H1 (cell line): ENCODE measurements at regions not wholly inside any gene's neighbourhood (a gene's known extent, or its start where the extent isn't known, plus 50 kb on each side); places are given as distances from the start of the nearest gene placed in this dataset.
A peak's percentile ranks its signal among the peaks of the same experiment; 100 is the strongest.

ENCODE experiments used
- CTCF ChIA-PET: fragments of 300-600 bp; sonication (Branson Sonifier 250); formaldehyde crosslinking; loops from one replicate; lab custom pipeline; 2021; ENCODE audit not compliant: partially characterized antibody; lab: Charles Lee
- POLR2A ChIA-PET: fragments of 300-600 bp; sonication (Branson Sonifier 250); formaldehyde crosslinking; loops from one replicate; lab custom pipeline; 2021; ENCODE audit warnings: inconsistent platforms; ENCODE audit not compliant: partially characterized antibody; lab: Charles Lee
- DNase-seq, 2 experiments: peaks; one replicate each; pipeline versions ENCODE4 v3.0.0 to v3.0.0-alpha.2; 2010 to 2022; ENCODE audit warnings: low spot score in 2 of 2, low read depth in 1 of 2, mixed read lengths in 1 of 2
- FAIRE-seq: peaks from 2 replicates; lab custom pipeline; 2011; peaks lifted over from hg19 to GRCh38; lab: Jason Lieb, UNC
- H2AFZ ChIP-seq: 2 replicates; pipeline ENCODE4 v1.8.1; 2012; ENCODE audit warnings: low read length, inconsistent platforms
- H2AK5ac ChIP-seq: 2 replicates; pipeline ENCODE4 v1.6.1; 2013; ENCODE audit warnings: low read depth, low read length
- H2BK120ac ChIP-seq: replicated peaks from 2 replicates; pipeline ENCODE3; 2013; ENCODE audit warnings: low read depth, low read length, inconsistent platforms
- H2BK12ac ChIP-seq: 2 replicates; pipeline ENCODE4 v1.6.1; 2013; ENCODE audit warnings: low read depth, low read length
- H2BK15ac ChIP-seq: 2 replicates; pipeline ENCODE4 v1.6.1; 2013; ENCODE audit warnings: low read length
- H2BK20ac ChIP-seq: 2 replicates; pipeline ENCODE4 v1.6.1; 2013; ENCODE audit warnings: low read length
- H2BK5ac ChIP-seq: 2 replicates; pipeline ENCODE4 v1.6.1; 2013; ENCODE audit warnings: low read depth, low read length
- H3K14ac ChIP-seq: 2 replicates; pipeline ENCODE4 v1.6.1; 2013; ENCODE audit warnings: inconsistent platforms; ENCODE audit not compliant: insufficient read length
- H3K18ac ChIP-seq: 2 replicates; pipeline ENCODE4 v1.6.1; 2013; ENCODE audit warnings: low read length; ENCODE audit errors: extremely low read depth
- H3K23ac ChIP-seq: 2 replicates; pipeline ENCODE4 v1.6.1; 2013; ENCODE audit warnings: inconsistent platforms; ENCODE audit not compliant: insufficient read length
- H3K23me2 ChIP-seq: 2 replicates; pipeline ENCODE4 v1.6.1; 2013; ENCODE audit warnings: low read depth, low read length
- H3K27ac ChIP-seq: 2 replicates; pipeline ENCODE4 v1.6.1; 2011; ENCODE audit warnings: low read depth, low read length, inconsistent platforms
- H3K27me3 ChIP-seq, 4 experiments: replicated peaks in 1 of 4; 1 replicate in 1 of 4; 2 replicates in 3 of 4; pipeline versions ENCODE4 v1.6.1 to v1.8.1; 2011 to 2013; ENCODE audit warnings: low read length in 3 of 4, mild to moderate bottlenecking in 3 of 4, inconsistent platforms in 2 of 4, mixed read lengths in 2 of 4, moderate library complexity in 1 of 4; ENCODE audit not compliant: control insufficient read depth in 3 of 4, insufficient read depth in 3 of 4; ENCODE audit errors: extremely low read depth in 1 of 4
- H3K36me3 ChIP-seq, 4 experiments: 2 replicates each; pipeline versions ENCODE4 v1.6.1 to v1.8.1; 2011 to 2013; ENCODE audit warnings: mild to moderate bottlenecking in 4 of 4, low read length in 3 of 4, moderate library complexity in 2 of 4, control low read depth in 1 of 4, inconsistent platforms in 1 of 4; ENCODE audit not compliant: insufficient read depth in 4 of 4, control insufficient read depth in 2 of 4
- H3K4ac ChIP-seq: replicated peaks from 2 replicates; pipeline ENCODE3; 2013; ENCODE audit warnings: low read length, low read depth, mixed read lengths, inconsistent platforms; ENCODE audit not compliant: insufficient read length
- H3K4me1 ChIP-seq, 4 experiments: replicated peaks in 1 of 4; 1 replicate in 1 of 4; 2 replicates in 3 of 4; pipeline versions ENCODE4 v1.6.1 to v1.8.1; 2011 to 2013; ENCODE audit warnings: low read length in 3 of 4, inconsistent platforms in 2 of 4, mixed read lengths in 1 of 4; ENCODE audit not compliant: insufficient read depth in 4 of 4, control insufficient read depth in 3 of 4
- H3K4me2 ChIP-seq, 2 experiments: 2 replicates each; pipeline versions ENCODE4 v1.6.1 to v1.8.1; 2011 to 2013; ENCODE audit warnings: low read depth in 2 of 2, low read length in 2 of 2, control low read depth in 1 of 2, inconsistent platforms in 1 of 2, mild to moderate bottlenecking in 1 of 2; ENCODE audit not compliant: insufficient read depth in 1 of 2
- H3K4me3 ChIP-seq, 4 experiments: fragments of 200-600, 300-600 bp in 1 of 4; sonication (generic), shearing (Covaris generic), sonication (Bioruptor Twin) in 1 of 4; 2 replicates each; pipeline versions ENCODE4 v1.5.1 to v1.8.1; 2011 to 2016; ENCODE audit warnings: low read length in 4 of 4, low read depth in 3 of 4, control low read depth in 2 of 4, inconsistent platforms in 2 of 4, mild to moderate bottlenecking in 2 of 4, mixed read lengths in 1 of 4, moderate library complexity in 1 of 4; ENCODE audit not compliant: insufficient read depth in 2 of 4; ENCODE audit errors: extremely low read depth in 1 of 4
- H3K56ac ChIP-seq: replicated peaks from 2 replicates; pipeline ENCODE3; 2013; ENCODE audit warnings: low read depth, mild to moderate bottlenecking, mixed read lengths, low read length, inconsistent platforms; ENCODE audit not compliant: insufficient read length
- H3K79me1 ChIP-seq: 2 replicates; pipeline ENCODE4 v1.6.1; 2013; ENCODE audit warnings: low read depth, low read length, control low read depth
- H3K79me2 ChIP-seq, 2 experiments: 2 replicates each; pipeline versions ENCODE4 v1.6.1 to v1.8.1; 2012 to 2013; ENCODE audit warnings: low read length in 2 of 2, mild to moderate bottlenecking in 2 of 2, inconsistent platforms in 1 of 2; ENCODE audit not compliant: insufficient read depth in 2 of 2, control insufficient read depth in 1 of 2
- H3K9ac ChIP-seq, 4 experiments: replicated peaks in 1 of 4; 1 replicate in 1 of 4; 2 replicates in 3 of 4; pipeline versions ENCODE4 v1.6.1 to v1.8.1; 2011 to 2013; ENCODE audit warnings: low read depth in 3 of 4, low read length in 3 of 4, control low read depth in 2 of 4, mild to moderate bottlenecking in 2 of 4, moderate library complexity in 2 of 4, inconsistent platforms in 1 of 4; ENCODE audit errors: extremely low read depth in 1 of 4
- H3K9me3 ChIP-seq, 2 experiments: 2 replicates each; pipeline versions ENCODE4 v1.6.1 to v1.8.1; 2012 to 2013; ENCODE audit warnings: mild to moderate bottlenecking in 2 of 2, moderate library complexity in 2 of 2, control low read depth in 1 of 2, inconsistent platforms in 1 of 2, low read depth in 1 of 2, low read length in 1 of 2, mixed read lengths in 1 of 2; ENCODE audit not compliant: insufficient read depth in 2 of 2
- H4K20me1 ChIP-seq, 2 experiments: replicated peaks in 1 of 2; 2 replicates each; pipeline versions ENCODE3 to v1.8.1; 2011 to 2013; ENCODE audit warnings: inconsistent platforms in 2 of 2, low read length in 2 of 2, mild to moderate bottlenecking in 1 of 2; ENCODE audit not compliant: insufficient read depth in 2 of 2, control insufficient read depth in 1 of 2
- H4K5ac ChIP-seq: 2 replicates; pipeline ENCODE4 v1.6.1; 2013; ENCODE audit warnings: low read length, low read depth, mixed read lengths, inconsistent platforms; ENCODE audit not compliant: insufficient read length
- H4K8ac ChIP-seq: 2 replicates; pipeline ENCODE4 v1.8.0; 2013; ENCODE audit warnings: mild to moderate bottlenecking, moderate library complexity, low read length, inconsistent platforms; ENCODE audit not compliant: insufficient read depth; ENCODE audit errors: extremely low read depth
- H4K91ac ChIP-seq: replicated peaks from 2 replicates; pipeline ENCODE3; 2013; ENCODE audit warnings: low read length, mixed read lengths, inconsistent platforms; ENCODE audit not compliant: insufficient read length
- MAX ChIP-seq: IDR thresholded peaks from 2 replicates; pipeline ENCODE4 v1.6.1; 2012; ENCODE audit warnings: inconsistent platforms
- POLR2A ChIP-seq, 2 experiments: IDR thresholded peaks; 1 replicate in 1 of 2; 2 replicates in 1 of 2; pipeline ENCODE4 v1.6.1; 2011; ENCODE audit warnings: low read depth in 2 of 2, low read length in 2 of 2, mild to moderate bottlenecking in 2 of 2; ENCODE audit errors: control extremely low read depth in 1 of 2
- TEAD4 ChIP-seq: IDR thresholded peaks from 2 replicates; pipeline ENCODE4 v1.6.1; 2012; ENCODE audit warnings: low read depth, low read length, inconsistent platforms, mixed read lengths
- WGBS, 2 experiments: shearing (Covaris generic) in 1 of 2; methylation state at CpG; one replicate each; pipeline versions ENCODE4 v1.1.6 to v1.1.7; 2013 to 2015; ENCODE audit warnings: low lambda C conversion rate in 2 of 2, mixed read lengths in 2 of 2, inconsistent platforms in 1 of 2, low coverage in 1 of 2, missing lambda C conversion rate in 1 of 2; ENCODE audit not compliant: insufficient replicate concordance in 2 of 2, insufficient coverage in 1 of 2, insufficient read length in 1 of 2; ENCODE audit errors: extremely low coverage in 1 of 2, missing lambda C conversion rate in 1 of 2; 5-methylcytosine and 5-hydroxymethylcytosine counted together

DNA sequence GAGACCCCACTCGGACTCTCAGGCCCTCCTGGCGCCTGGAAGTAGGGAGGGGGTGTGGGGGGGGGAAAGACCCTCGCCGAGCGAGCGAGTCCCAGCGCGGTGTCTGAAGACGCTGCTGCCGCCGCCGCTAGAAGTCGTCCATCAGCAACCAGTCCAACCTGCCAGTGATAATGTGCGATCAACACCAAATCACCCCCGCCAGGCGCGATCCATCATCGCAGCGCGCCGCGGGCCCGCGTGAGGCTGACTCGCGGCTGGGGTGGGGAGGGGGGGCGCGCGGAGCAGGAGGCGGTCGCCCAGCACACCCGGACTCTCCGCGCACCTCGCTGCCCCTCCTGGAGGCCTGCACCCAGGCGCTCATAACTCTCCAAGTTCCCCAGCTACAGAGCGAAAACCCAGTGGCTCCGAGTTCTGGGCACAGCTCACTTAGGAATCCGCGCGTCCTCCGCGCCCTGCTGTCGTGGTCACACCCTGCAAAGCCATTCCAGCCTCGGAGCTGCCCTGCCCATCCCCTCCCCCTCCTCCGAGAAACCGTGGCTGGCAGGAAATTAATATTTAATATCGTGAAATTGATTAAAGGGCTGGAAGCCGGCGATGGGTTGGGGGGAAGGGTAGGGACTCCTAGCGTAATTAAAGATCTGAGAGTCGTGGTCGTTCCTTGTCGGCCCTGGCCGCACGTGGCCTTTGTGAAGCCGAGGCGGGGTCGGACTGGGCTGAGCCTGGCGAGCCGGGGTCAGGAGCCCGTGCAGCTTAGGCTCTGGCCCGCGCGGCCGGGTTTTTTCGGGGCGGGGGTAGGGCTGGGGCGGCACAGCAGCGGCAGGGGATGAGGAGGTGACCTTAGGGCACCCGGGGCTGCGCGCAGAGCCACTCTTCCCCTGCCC, 58.1 kb upstream of the BCOR start:
- Histone ChIP-seq H3K23me2 (peaks cover 30% of the 10 kb centered on the region; the same call in 1 of the 2 replicates), H4K91ac (peak overlapping the region; percentile 74), H2BK120ac (peak overlapping the region; percentile 43), H3K36me3 (no peaks in the 10 kb centered on the region), H3K27me3 (peaks cover 5 to 15% (median 12%) of the 10 kb centered on the region in 4 experiments), H3K9me3 (no peaks in the 10 kb centered on the region), H3K18ac (peak overlapping the region; percentile 71), H3K4me2 (peak overlapping the region; percentile 84 to 92), H3K79me1 (no peaks in the 10 kb centered on the region), H2BK5ac (peak overlapping the region; percentile 66; the same call in 1 of the 2 replicates), H2BK12ac (no peak overlapping the region), H2BK15ac (no peak overlapping the region), H4K5ac (no peak overlapping the region), H3K23ac (no peak overlapping the region), H3K4me3 (peak overlapping the region; percentile 54 to 86 (median 62)), H2AK5ac (peak overlapping the region; percentile 13; the same call in 1 of the 2 replicates), H2BK20ac (no peak overlapping the region), H3K27ac (no peak overlapping the region; the same call in 1 of the 2 replicates), H3K9ac (peak overlapping the region; percentile 10 to 68 (median 40); a peak in 6 of 7 replicates), H3K4me1 (peaks cover 0 to 13% (median 7%) of the 10 kb centered on the region in 4 experiments; a peak in 6 of 7 replicates), H2AFZ (no peak overlapping the region), H4K8ac (peak overlapping the region; percentile 85), H3K14ac (no peak overlapping the region), H3K4ac (no peak overlapping the region), H4K20me1 (no peaks in the 10 kb centered on the region), H3K79me2 (no peaks in the 10 kb centered on the region; a peak in 1 of 4 replicates), H3K56ac (peak overlapping the region; percentile 1)
- FAIRE-seq (no peak), DNase-seq (peak in 1 of 2 experiments; percentile 49)
- TF ChIP-seq TEAD4 = no peak
- TF ChIP-seq MAX = peak; percentile 82
- peak in 1 of 2 experiments; percentile 12; a peak in 1 of 3 replicates for TF ChIP-seq POLR2A (IDR thresholded peaks at IDR 0.05; ENCODE audit: control extremely low read depth in 1 of 2, low read depth in 2 of 2, low read length in 2 of 2)
- WGBS, 2 experiments = 4% methylated on average over 18 of the region's 73 CpGs; no CpG with 5 or more reads in 1 of the 2 experiments
- POLR2A ChIA-PET = interaction anchor here (0.8 to 20.0 kb wide), 9 partner anchors 8 to 146 kb away, joined by 3 to 509 read pairs (median 5); partner anchors contain the start of gene BCOR
- CTCF ChIA-PET = interaction anchor here (1.0 to 1.6 kb wide), 2 partner anchors 13 to 21 kb away, joined by 3 to 5 read pairs; no protein-coding TSS in a partner anchor
